ENCODE measurements at regions not wholly inside any gene's neighbourhood (a gene's known extent, or its start where the extent isn't known, plus 50 kb on each side); places are given as distances from the start of the nearest gene placed in this dataset.

DNA sequence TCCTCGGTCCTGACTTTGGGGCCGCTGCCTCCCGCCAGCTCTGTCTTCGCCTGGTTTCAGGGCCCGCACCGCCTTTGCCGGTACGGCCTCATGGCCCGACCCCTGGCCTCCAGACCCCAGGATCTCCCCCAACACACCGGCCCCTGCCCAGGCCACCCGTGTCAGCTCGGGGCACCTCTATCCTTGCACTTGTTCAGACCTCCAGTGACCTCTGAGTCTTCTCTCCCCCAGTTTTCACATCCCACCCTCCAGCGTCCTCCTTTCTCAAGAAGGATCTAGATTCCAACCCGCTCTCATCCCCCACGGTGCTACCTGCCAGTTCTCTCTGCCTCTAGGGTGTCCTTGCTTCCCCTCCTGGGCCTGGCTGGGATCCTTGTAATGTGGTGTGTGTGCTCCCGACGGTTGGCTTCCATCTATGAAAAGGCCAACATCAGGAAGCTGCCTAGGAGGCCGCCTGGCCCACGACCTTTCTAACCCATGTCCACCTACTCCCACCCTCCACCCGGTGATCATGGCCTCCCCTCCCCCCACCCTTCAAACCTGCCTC lies 61.1 kb downstream of the SPATA31C2 start:
- Histone ChIP-seq H3K4me3 (no peak overlapping the region), H3K27me3 (no peaks in the 10 kb centered on the region), H3K36me3 (no peaks in the 10 kb centered on the region), H3K9me3 (no peaks in the 10 kb centered on the region; the same call in 1 of the 2 replicates)
- no peak for DNase-seq

DNA sequence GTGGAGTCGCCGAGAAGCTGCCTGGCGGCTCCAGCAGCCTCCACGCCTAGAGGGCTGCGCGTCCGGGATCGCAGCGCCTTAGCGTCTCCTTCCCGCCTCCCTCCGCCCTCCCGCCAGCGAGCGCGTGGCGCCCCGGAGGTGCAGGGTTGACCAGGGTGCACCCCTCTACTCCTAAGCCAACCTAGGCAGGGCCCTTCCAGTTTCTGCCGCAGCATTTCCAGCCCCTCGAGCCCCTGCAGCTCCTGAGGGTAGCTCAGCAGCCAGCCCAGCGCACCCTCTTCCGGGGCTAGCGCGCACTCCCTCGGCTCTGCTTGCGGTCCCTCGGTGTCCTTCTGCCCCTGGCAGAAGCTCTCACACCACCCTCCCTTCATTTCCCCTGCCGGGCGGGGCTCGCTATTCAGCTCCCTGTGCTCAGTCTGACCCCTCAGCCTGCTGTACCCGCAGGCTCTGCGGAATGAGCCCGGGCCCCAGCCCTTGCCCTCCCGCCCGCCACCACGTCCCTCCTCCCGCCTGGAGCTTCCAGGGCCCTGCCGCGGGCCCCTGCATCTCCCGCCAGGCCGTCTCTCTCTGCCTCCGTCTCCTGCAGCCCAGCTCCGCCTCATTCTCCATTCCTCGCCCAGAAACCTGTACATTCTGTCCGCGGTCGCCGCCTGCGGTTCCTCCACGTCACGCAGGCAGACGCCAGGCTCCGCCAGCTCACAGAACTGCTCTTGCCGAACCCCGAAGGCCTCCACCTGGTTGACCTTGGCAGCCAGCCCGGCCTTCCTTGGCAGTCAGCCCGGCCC lies 61.8 kb downstream of the SPATA31C2 start:
- no peaks in the 10 kb centered on the region for H3K36me3 ChIP-seq
- H3K27me3 ChIP-seq, result no peaks in the 10 kb centered on the region
- H3K9me3 ChIP-seq, result no peaks in the 10 kb centered on the region; the same call in 1 of the 2 replicates
- DNase-seq, result peak; percentile 72
- H3K4me3 ChIP-seq, result peak overlapping the region; percentile 49

- H3K27me3 ChIP-seq, result peaks cover 2% of the 10 kb centered on the region; the same call in 1 of the 2 replicates
- DNase-seq, result no peak
- no peaks in the 10 kb centered on the region for H3K36me3 ChIP-seq
- H3K4me3 ChIP-seq, result peak overlapping the region; percentile 49
- no peaks in the 10 kb centered on the region; the same call in 1 of the 2 replicates for H3K9me3 ChIP-seq
These were observed 62.3 kb downstream of the SPATA31C2 start for GRCh38 chr9:88075966-88076285.

DNA sequence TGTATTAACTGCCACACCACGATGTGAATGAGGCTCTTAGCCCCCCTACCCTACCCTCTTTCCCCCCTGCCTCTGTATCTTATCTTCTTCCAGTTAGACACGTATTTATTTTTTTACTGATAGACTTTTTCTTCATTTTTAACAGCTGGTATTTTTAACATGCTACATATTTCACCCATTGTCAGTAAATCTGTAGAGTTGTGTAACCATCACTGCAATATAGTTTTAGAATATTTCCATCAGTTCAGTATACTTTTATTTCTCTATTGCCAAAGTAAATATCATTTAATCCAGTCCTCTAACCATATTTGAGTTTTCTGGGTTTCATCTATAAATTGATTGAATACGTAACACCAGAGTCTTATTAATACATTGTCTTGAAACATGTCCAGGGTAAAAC lies 62.8 kb downstream of the SPATA31C2 start:
- peak overlapping the region; percentile 49; the same call in 1 of the 2 replicates for H3K4me3 ChIP-seq
- no peaks in the 10 kb centered on the region; the same call in 1 of the 2 replicates for H3K9me3 ChIP-seq
- H3K36me3 ChIP-seq, result no peaks in the 10 kb centered on the region
- DNase-seq, result no peak
- peaks cover 2% of the 10 kb centered on the region; the same call in 1 of the 2 replicates for H3K27me3 ChIP-seq

DNA sequence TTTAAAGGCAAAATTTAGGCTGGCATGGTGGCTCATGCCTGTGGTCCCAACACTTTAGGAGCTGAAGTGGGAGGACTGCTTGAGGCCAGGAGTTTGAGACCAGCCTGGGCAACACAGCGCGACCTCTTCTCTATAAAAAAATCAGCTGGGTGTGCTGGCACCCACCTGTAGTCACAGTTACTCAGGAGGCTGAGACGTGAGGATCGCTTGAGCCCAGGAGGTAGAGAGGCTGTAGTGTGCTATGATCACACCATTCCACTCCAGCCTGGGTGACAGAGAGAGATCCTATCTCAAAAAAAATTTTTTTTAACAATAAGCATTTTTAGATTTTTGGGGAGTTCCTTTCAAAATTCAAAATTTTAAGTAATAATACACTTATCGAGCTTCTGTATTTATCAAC lies 63.3 kb downstream of the SPATA31C2 start:
- Histone ChIP-seq H3K4me3 (no peak overlapping the region), H3K36me3 (no peaks in the 10 kb centered on the region), H3K9me3 (no peaks in the 10 kb centered on the region; the same call in 1 of the 2 replicates), H3K27me3 (peaks cover 2% of the 10 kb centered on the region; the same call in 1 of the 2 replicates)
- no peak for DNase-seq

DNA sequence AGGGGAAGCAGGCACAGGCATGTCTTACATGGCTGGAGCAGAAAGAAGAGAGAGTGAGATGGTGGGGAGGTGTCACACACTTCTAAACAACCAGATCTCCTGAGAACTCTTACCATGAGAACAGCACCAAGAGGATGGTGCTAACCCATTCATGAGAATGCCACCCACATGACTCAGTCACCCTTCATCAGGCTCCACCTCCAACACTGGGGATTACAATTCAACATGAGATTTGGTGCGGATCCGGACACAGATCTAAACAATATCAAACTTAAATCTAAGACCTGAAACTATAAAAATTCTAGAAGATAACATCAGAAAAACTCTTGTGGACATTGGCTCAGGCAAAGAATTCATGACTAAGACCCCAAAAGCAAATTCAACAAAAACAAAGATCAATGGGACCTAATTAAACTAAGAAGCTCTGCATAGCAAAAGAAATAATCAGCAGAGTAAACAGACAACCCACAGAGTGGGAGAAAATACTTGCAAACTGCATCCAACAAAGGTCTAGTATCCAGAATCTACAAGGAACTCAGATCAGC lies 65.4 kb downstream of the SPATA31C2 start:
- no peaks in the 10 kb centered on the region; the same call in 1 of the 2 replicates for H3K9me3 ChIP-seq
- DNase-seq, result peak; percentile 23

GRCh38 chr9:88071331-88071730 lies 66.9 kb downstream of the SPATA31C2 start:
- Histone ChIP-seq H3K36me3 (no peaks in the 10 kb centered on the region), H3K4me3 (no peak overlapping the region), H3K27me3 (peaks cover 2% of the 10 kb centered on the region; the same call in 1 of the 2 replicates), H3K9me3 (no peaks in the 10 kb centered on the region; the same call in 1 of the 2 replicates)
- DNase-seq, result no peak

More for the DNA sequence above, 65.4 kb downstream of the SPATA31C2 start:
- Histone ChIP-seq H3K4me3 (no peak overlapping the region), H3K27me3 (peaks cover 2% of the 10 kb centered on the region; the same call in 1 of the 2 replicates), H3K36me3 (no peaks in the 10 kb centered on the region)

- H3K4me3 ChIP-seq, result no peak overlapping the region
- DNase-seq, result no peak
- no peaks in the 10 kb centered on the region for H3K36me3 ChIP-seq
- no peaks in the 10 kb centered on the region for H3K27me3 ChIP-seq
- H3K9me3 ChIP-seq, result no peaks in the 10 kb centered on the region
These were observed 72.7 kb downstream of the SPATA31C2 start for GRCh38 chr9:88065619-88066018.

DNA sequence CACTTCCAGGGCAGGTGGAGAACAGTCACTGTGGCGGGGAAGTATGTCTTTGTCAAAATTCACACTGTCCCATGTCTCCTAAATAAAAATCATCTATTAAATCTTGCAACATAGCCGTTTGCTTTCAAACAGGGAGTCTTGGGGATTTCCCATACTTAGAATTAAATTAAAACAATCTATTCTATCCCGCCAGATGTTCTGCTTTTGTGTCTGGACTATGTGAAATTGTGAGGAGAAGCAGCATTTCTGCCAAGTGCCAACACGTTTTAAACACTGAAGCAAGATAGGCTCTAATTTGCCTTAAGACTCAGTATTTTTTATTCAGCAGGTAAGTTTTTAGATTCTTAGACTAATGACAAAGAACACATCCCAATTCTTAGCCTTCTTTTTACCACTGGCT lies 73.7 kb downstream of the SPATA31C2 start:
- Histone ChIP-seq H3K4me3 (no peak overlapping the region), H3K36me3 (no peaks in the 10 kb centered on the region), H3K9me3 (no peaks in the 10 kb centered on the region), H3K27me3 (no peaks in the 10 kb centered on the region)
- no peak for DNase-seq

- no peaks in the 10 kb centered on the region for H3K9me3 ChIP-seq
- no peak for DNase-seq
- no peaks in the 10 kb centered on the region for H3K27me3 ChIP-seq
- no peak overlapping the region for H3K4me3 ChIP-seq
- no peaks in the 10 kb centered on the region for H3K36me3 ChIP-seq
These were observed 77.5 kb downstream of the SPATA31C2 start for GRCh38 chr9:88060746-88061145.

DNA sequence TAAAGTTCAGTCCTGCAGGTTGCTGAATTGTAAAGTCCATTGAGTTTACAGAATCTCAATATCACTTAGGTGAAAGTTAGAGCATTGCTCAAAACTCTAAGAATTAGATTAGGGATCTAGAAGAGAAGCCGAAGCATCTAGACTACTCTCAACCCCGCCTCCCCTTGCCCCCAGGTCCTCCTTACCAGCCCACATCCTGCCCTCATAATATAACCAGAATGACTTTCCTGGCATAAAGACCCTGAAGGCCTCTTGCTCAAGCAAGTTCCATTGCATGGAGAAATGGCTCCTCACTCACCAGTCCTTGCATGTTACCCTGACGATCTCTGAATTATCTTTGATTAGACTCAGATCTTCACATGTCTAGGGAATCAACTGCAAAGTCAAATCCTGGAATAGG lies 78.8 kb downstream of the SPATA31C2 start:
- Histone ChIP-seq H3K4me3 (no peak overlapping the region), H3K9me3 (no peaks in the 10 kb centered on the region), H3K27me3 (no peaks in the 10 kb centered on the region), H3K36me3 (no peaks in the 10 kb centered on the region)
- DNase-seq, result no peak

GRCh38 chr9:88056876-88057275 lies 81.4 kb downstream of the SPATA31C2 start:
- Histone ChIP-seq H3K36me3 (no peaks in the 10 kb centered on the region), H3K9me3 (no peaks in the 10 kb centered on the region), H3K27me3 (no peaks in the 10 kb centered on the region), H3K4me3 (no peak overlapping the region)
- peak; percentile 50 for DNase-seq

DNA sequence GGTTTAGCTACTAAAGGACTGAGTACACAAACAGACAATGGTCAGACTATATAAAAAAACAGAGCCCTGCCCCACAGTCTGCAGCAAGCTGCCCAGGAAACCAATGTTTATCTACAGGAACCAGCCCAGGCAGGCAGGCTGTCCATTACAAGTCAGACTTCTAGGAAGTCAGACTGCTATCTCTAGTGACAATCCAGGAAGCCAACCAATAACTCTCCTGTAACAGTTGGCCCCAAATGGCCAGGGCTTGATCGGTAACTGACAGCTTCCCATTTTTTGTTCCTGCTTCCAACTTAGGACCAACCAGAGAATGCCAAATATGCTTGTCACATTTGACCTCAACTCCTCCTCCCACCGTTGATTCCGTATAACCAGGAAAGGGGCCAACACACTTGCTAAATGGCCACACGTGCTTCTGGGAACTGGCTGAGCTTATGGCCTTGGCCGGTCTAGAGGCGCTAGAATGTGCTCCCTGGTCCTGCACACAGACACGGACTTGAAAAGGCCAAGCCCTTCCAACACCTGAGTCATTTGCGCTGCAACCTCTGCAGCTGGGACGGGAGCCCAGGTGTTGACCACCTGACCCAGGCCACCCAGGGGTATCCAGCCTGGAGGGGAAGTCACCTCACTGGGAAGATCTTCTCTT lies 79.6 kb upstream of the CDK20 start:
- H3K9me3 ChIP-seq, result no peaks in the 10 kb centered on the region
- no peaks in the 10 kb centered on the region for H3K27me3 ChIP-seq
- H3K36me3 ChIP-seq, result no peaks in the 10 kb centered on the region
- no peak for DNase-seq
- no peak overlapping the region for H3K4me3 ChIP-seq

DNA sequence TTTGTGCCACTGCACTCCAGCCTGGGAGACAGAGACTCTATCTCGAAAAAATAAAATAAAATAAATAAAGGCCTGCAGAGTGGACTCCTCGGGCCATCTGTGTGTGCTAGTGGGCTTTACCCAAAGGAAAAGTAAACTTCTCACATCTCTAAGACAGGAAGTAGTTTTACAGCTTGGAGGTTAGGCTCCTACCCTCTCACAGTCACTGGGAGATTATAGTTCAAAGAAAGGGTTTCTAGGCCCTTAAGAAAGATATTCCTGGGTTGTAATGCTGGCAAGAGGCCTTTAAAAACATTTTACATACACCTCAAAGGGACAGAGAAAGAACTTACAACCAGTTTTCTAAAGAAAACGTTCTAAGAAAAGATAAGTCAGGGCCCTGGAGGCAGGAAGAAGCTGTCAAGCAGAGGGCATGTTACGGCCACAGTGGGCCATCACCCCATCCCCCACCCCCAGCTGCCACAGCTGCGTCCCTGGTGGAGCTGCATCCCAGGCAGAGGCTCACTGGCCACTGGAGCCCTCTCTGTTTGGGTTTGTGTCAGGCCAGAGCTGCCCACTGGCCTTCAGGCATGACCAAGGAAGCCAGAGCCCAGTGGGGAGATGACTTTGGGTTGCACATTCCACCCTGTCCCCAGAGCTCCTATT lies 78.1 kb upstream of the CDK20 start:
- Histone ChIP-seq H3K27me3 (no peaks in the 10 kb centered on the region), H3K9me3 (no peaks in the 10 kb centered on the region), H3K36me3 (no peaks in the 10 kb centered on the region), H3K4me3 (no peak overlapping the region)
- no peak for DNase-seq

GRCh38 chr9:88051138-88051537 lies 76.8 kb upstream of the CDK20 start:
- Histone ChIP-seq H3K4me3 (no peak overlapping the region), H3K36me3 (no peaks in the 10 kb centered on the region), H3K9me3 (no peaks in the 10 kb centered on the region), H3K27me3 (no peaks in the 10 kb centered on the region)
- no peak for DNase-seq

GRCh38 chr9:88049677-88050307 lies 75.5 kb upstream of the CDK20 start:
- Histone ChIP-seq H3K9me3 (no peaks in the 10 kb centered on the region), H3K36me3 (no peaks in the 10 kb centered on the region), H3K4me3 (no peak overlapping the region), H3K27me3 (no peaks in the 10 kb centered on the region)
- DNase-seq, result no peak

Measured in MG63 (cell line).